RWPE2 (cell line): ENCODE measurements at regions not wholly inside any gene's neighbourhood (a gene's known extent, or its start where the extent isn't known, plus 50 kb on each side); places are given as distances from the start of the nearest gene placed in this dataset.

Experiments
- ATAC-seq: fragments of 200-7000 bp; cut with Tn5 transposase; 3 replicates; pipeline ENCODE4 v1.9.1; 2021; ENCODE audit warnings: low read depth
- DNase-seq: peaks from one replicate; pipeline ENCODE4 v3.0.0-alpha.2; 2020; ENCODE audit warnings: low spot score
- H3K27ac ChIP-seq: fragments of 450-650 bp; 2 replicates; pipeline ENCODE4 v1.5.1; 2017; ENCODE audit warnings: mild to moderate bottlenecking; ENCODE audit not compliant: poor library complexity, severe bottlenecking
- H3K27me3 ChIP-seq: fragments of 250-450 bp; sonication (Bioruptor Pico); 2 replicates; pipeline ENCODE4 v1.5.1; 2021; ENCODE audit warnings: mild to moderate bottlenecking, moderate library complexity; ENCODE audit not compliant: insufficient read depth, poor library complexity, severe bottlenecking
- H3K36me3 ChIP-seq: fragments of 250-450 bp; sonication (Bioruptor Pico); 2 replicates; pipeline ENCODE4 v1.5.1; 2020; ENCODE audit warnings: low read depth, mild to moderate bottlenecking, moderate library complexity
- H3K4me1 ChIP-seq: fragments of 250-450 bp; sonication (Bioruptor Pico); 2 replicates; pipeline ENCODE4 v1.5.1; 2021; ENCODE audit warnings: mild to moderate bottlenecking, moderate library complexity; ENCODE audit not compliant: insufficient read depth, poor library complexity, severe bottlenecking
- H3K4me3 ChIP-seq: fragments of 250-450 bp; sonication (Bioruptor Pico); 2 replicates; pipeline ENCODE4 v1.5.1; 2021; ENCODE audit warnings: mild to moderate bottlenecking, moderate library complexity; ENCODE audit not compliant: severe bottlenecking
- H3K9me3 ChIP-seq: fragments of 250-450 bp; sonication (Bioruptor Pico); 2 replicates; pipeline ENCODE4 v1.5.1; 2021; ENCODE audit warnings: mild to moderate bottlenecking, moderate library complexity; ENCODE audit not compliant: severe bottlenecking
- CTCF ChIP-seq: fragments of 450-650 bp; IDR thresholded peaks from one replicate; pipeline ENCODE4 v1.5.1; 2017; ENCODE audit warnings: mild to moderate bottlenecking, moderate library complexity; ENCODE audit not compliant: poor library complexity, severe bottlenecking

GRCh38 chr13:34546344-34547250 is 395.5 kb upstream of the NBEA start:
- no peaks in the 10 kb centered on the region for H3K27me3 ChIP-seq
- no peak overlapping the region for H3K27ac ChIP-seq
- ATAC-seq = no peak
- H3K4me3 ChIP-seq = no peak overlapping the region
- no peaks in the 10 kb centered on the region for H3K4me1 ChIP-seq
- no peak for TF ChIP-seq CTCF
- DNase-seq = no peak
- H3K9me3 ChIP-seq = no peaks in the 10 kb centered on the region
- no peaks in the 10 kb centered on the region for H3K36me3 ChIP-seq

- Histone ChIP-seq H3K36me3 (no peaks in the 10 kb centered on the region), H3K4me1 (no peaks in the 10 kb centered on the region), H3K4me3 (no peak overlapping the region), H3K27ac (no peak overlapping the region), H3K27me3 (no peaks in the 10 kb centered on the region), H3K9me3 (no peaks in the 10 kb centered on the region)
- DNase-seq (no peak), ATAC-seq (no peak)
- TF ChIP-seq CTCF = no peak
These were observed 394.1 kb upstream of the NBEA start for GRCh38 chr13:34547929-34548328.

- Histone ChIP-seq H3K36me3 (no peaks in the 10 kb centered on the region), H3K4me3 (no peak overlapping the region), H3K4me1 (no peaks in the 10 kb centered on the region), H3K27ac (no peak overlapping the region), H3K9me3 (no peaks in the 10 kb centered on the region), H3K27me3 (no peaks in the 10 kb centered on the region)
- ATAC-seq (no peak), DNase-seq (no peak)
- no peak for TF ChIP-seq CTCF
These were observed 388.7 kb upstream of the NBEA start for GRCh38 chr13:34553376-34553775.

DNA sequence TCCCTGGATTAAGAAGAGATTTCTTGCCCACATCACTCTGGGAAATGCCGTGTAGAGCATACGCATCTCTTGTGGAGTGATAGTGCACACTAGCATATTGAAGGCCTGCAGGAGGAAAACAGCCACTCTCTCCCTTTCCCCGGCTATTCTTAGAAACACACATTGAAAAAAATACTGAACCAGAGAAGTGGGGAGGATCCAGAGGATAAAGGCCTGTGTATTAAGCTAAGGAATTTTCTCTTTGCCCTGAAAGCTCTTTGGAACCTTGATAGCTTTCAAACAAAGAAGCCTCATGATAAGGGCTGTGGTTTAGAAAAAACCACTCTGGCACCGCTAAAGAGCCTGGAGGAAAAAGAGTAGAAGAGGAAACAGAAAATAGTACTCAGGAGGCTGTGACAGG is 386.1 kb upstream of the NBEA start:
- Histone ChIP-seq H3K4me3 (no peak overlapping the region), H3K27me3 (no peaks in the 10 kb centered on the region), H3K36me3 (no peaks in the 10 kb centered on the region), H3K4me1 (no peaks in the 10 kb centered on the region), H3K9me3 (no peaks in the 10 kb centered on the region), H3K27ac (no peak overlapping the region)
- no peak for TF ChIP-seq CTCF
- ATAC-seq (no peak), DNase-seq (no peak)

GRCh38 chr13:34561033-34561432 is 381.0 kb upstream of the NBEA start:
- Histone ChIP-seq H3K9me3 (no peaks in the 10 kb centered on the region), H3K4me1 (no peaks in the 10 kb centered on the region), H3K27me3 (no peaks in the 10 kb centered on the region), H3K27ac (no peak overlapping the region), H3K4me3 (no peak overlapping the region), H3K36me3 (no peaks in the 10 kb centered on the region)
- DNase-seq (no peak), ATAC-seq (no peak)
- no peak for TF ChIP-seq CTCF
